ENCODE measurements at regions not wholly inside any gene's neighbourhood (a gene's known extent, or its start where the extent isn't known, plus 50 kb on each side); places are given as distances from the start of the nearest gene placed in this dataset.

- TF ChIP-seq CTCF (IDR thresholded peaks at IDR 0.05) = no peak
- peaks cover 0 to 12% of the 10 kb centered on the region in 2 experiments for H3K4me1 ChIP-seq (ENCODE audit: control insufficient read depth in 1 of 2, insufficient read depth in 1 of 2, low read depth in 1 of 2, low read length in 1 of 2)
- no peak overlapping the region for H3K27ac ChIP-seq
- H3K27me3 ChIP-seq = no peaks in the 10 kb centered on the region
- H3K36me3 ChIP-seq = no peaks in the 10 kb centered on the region
- no peaks in the 10 kb centered on the region for H3K9me3 ChIP-seq
- H3K4me3 ChIP-seq (ENCODE audit: low read depth in 1 of 2, low read length in 1 of 2) = no peak overlapping the region
Measured at GRCh38 chr4:15130441-15130840, 128.2 kb downstream of the CPEB2 start.

- H3K36me3 ChIP-seq = no peaks in the 10 kb centered on the region
- H3K27ac ChIP-seq = no peak overlapping the region
- no peaks in the 10 kb centered on the region for H3K9me3 ChIP-seq
- H3K4me3 ChIP-seq (ENCODE audit: low read depth in 1 of 2, low read length in 1 of 2) = no peak overlapping the region
- no peak for TF ChIP-seq CTCF (IDR thresholded peaks at IDR 0.05)
- peaks cover 0 to 12% of the 10 kb centered on the region in 2 experiments for H3K4me1 ChIP-seq (ENCODE audit: control insufficient read depth in 1 of 2, insufficient read depth in 1 of 2, low read depth in 1 of 2, low read length in 1 of 2)
- H3K27me3 ChIP-seq = no peaks in the 10 kb centered on the region
Measured at GRCh38 chr4:15131551-15131950, 129.3 kb downstream of the CPEB2 start.

- H3K4me3 ChIP-seq (ENCODE audit: low read depth in 1 of 2, low read length in 1 of 2) = no peak overlapping the region
- peaks cover 0 to 12% of the 10 kb centered on the region in 2 experiments for H3K4me1 ChIP-seq (ENCODE audit: control insufficient read depth in 1 of 2, insufficient read depth in 1 of 2, low read depth in 1 of 2, low read length in 1 of 2)
- no peak for TF ChIP-seq CTCF (IDR thresholded peaks at IDR 0.05)
- no peak overlapping the region for H3K27ac ChIP-seq
- no peaks in the 10 kb centered on the region for H3K36me3 ChIP-seq
- no peaks in the 10 kb centered on the region for H3K9me3 ChIP-seq
- H3K27me3 ChIP-seq = no peaks in the 10 kb centered on the region
Measured at GRCh38 chr4:15132739-15133138, 130.5 kb downstream of the CPEB2 start.

- Histone ChIP-seq H3K27ac (no peak overlapping the region), H3K36me3 (no peaks in the 10 kb centered on the region), H3K4me3 (ENCODE audit: low read depth in 1 of 2, low read length in 1 of 2) (no peak overlapping the region), H3K27me3 (no peaks in the 10 kb centered on the region), H3K4me1 (ENCODE audit: control insufficient read depth in 1 of 2, insufficient read depth in 1 of 2, low read depth in 1 of 2, low read length in 1 of 2) (no peaks in the 10 kb centered on the region), H3K9me3 (no peaks in the 10 kb centered on the region)
- TF ChIP-seq CTCF (IDR thresholded peaks at IDR 0.05) = no peak
Measured at GRCh38 chr4:15139599-15139998, 137.3 kb downstream of the CPEB2 start.

GRCh38 chr4:15142201-15142600, 139.9 kb downstream of the CPEB2 start:
- H3K4me1 ChIP-seq (ENCODE audit: control insufficient read depth in 1 of 2, insufficient read depth in 1 of 2, low read depth in 1 of 2, low read length in 1 of 2) = no peaks in the 10 kb centered on the region
- no peaks in the 10 kb centered on the region for H3K36me3 ChIP-seq
- no peaks in the 10 kb centered on the region for H3K9me3 ChIP-seq
- H3K27me3 ChIP-seq = no peaks in the 10 kb centered on the region
- H3K27ac ChIP-seq = no peak overlapping the region
- TF ChIP-seq CTCF (IDR thresholded peaks at IDR 0.05) = no peak
- H3K4me3 ChIP-seq (ENCODE audit: low read depth in 1 of 2, low read length in 1 of 2) = no peak overlapping the region

- no peaks in the 10 kb centered on the region for H3K9me3 ChIP-seq
- H3K27ac ChIP-seq = no peak overlapping the region
- no peaks in the 10 kb centered on the region for H3K4me1 ChIP-seq (ENCODE audit: control insufficient read depth in 1 of 2, insufficient read depth in 1 of 2, low read depth in 1 of 2, low read length in 1 of 2)
- no peak for TF ChIP-seq CTCF (IDR thresholded peaks at IDR 0.05)
- H3K4me3 ChIP-seq (ENCODE audit: low read depth in 1 of 2, low read length in 1 of 2) = no peak overlapping the region
- H3K36me3 ChIP-seq = no peaks in the 10 kb centered on the region
- no peaks in the 10 kb centered on the region for H3K27me3 ChIP-seq
Measured at GRCh38 chr4:15143551-15143950, 141.3 kb downstream of the CPEB2 start.

All from neutrophil (primary cell).